Stomach (tissue), 8 donors: ENCODE measurements at regions not wholly inside any gene's neighbourhood (a gene's known extent, or its start where the extent isn't known, plus 50 kb on each side); places are given as distances from the start of the nearest gene placed in this dataset.

Source experiments
- DNase-seq, 2 donors: peaks; one replicate each; pipeline versions ENCODE4 v3.0.0 to v3.0.0-alpha.2; 2013 to 2019
- H3K27ac ChIP-seq, 5 donors: fragments of 200-600 bp in 4 of 5; sonication (generic) in 4 of 5; one replicate each; pipeline ENCODE4 v1.5.1; 2013 to 2019; ENCODE audit warnings: mild to moderate bottlenecking in 1 of 5, moderate library complexity in 1 of 5
- H3K27me3 ChIP-seq, 3 donors: fragments of 200-600 bp; sonication (generic); one replicate each; pipeline ENCODE4 v1.5.1; 2017 to 2019; ENCODE audit warnings: mixed run types in 1 of 3
- H3K36me3 ChIP-seq, 4 donors: fragments of 200-600 bp; sonication (generic); 1 replicate in 3 of 4; 2 replicates in 1 of 4; pipeline ENCODE4 v1.5.1; 2016 to 2019
- H3K4me1 ChIP-seq, 4 donors: fragments of 200-600 bp; sonication (generic); one replicate each; pipeline ENCODE4 v1.5.1; 2016 to 2019
- H3K4me3 ChIP-seq, 4 donors: fragments of 200-600 bp; sonication (generic) in 3 of 4; one replicate each; pipeline ENCODE4 v1.5.1; 2016 to 2019; ENCODE audit warnings: mild to moderate bottlenecking in 1 of 4
- H3K9me3 ChIP-seq, 4 donors: fragments of 200-600 bp; sonication (generic); one replicate each; pipeline ENCODE4 v1.5.1; 2016 to 2019
- EP300 ChIP-seq: sonication (generic); formaldehyde crosslinking; IDR thresholded peaks from one replicate; pipeline ENCODE4 v1.6.1; 2017; ENCODE audit warnings: antibody characterized with exemption
- POLR2A ChIP-seq, 4 donors: fragments of 450-650 bp; IDR thresholded peaks; one replicate each; pipeline ENCODE4 v1.6.1; 2016; ENCODE audit warnings: antibody characterized with exemption in 4 of 4, control low read depth in 2 of 4, mild to moderate bottlenecking in 1 of 4, moderate library complexity in 1 of 4
- POLR2AphosphoS5 ChIP-seq, 3 donors: sonication (generic); formaldehyde crosslinking; IDR thresholded peaks; one replicate each; pipeline ENCODE4 v1.6.1; 2016; ENCODE audit warnings: antibody characterized with exemption in 3 of 3
- WGBS, 5 donors: extraction: QIAGEN DNeasy Blood & Tissue Kit in 3 of 5; methylation state at CpG; one replicate each; pipeline versions ENCODE4 v1.1.5 to v1.1.7; 2013 to 2018; 5-methylcytosine and 5-hydroxymethylcytosine counted together
- intact Hi-C: fragments of 100-400 bp; cut with DNase I; formaldehyde crosslinking; loops from one replicate; pipeline ENCODE4 v1.15.1; 2023; ENCODE audit warnings: low total_unique reads
- TF ChIP-seq, protein P1 (sequence below), 7 experiments: fragments of 450-650 bp in 4 of 7; fragments of 200-600 bp in 3 of 7; sonication (generic) in 3 of 7; IDR thresholded peaks; one replicate each; pipeline ENCODE4 v1.5.1; 2016 to 2019; ENCODE audit warnings: antibody characterized with exemption in 7 of 7, control low read depth in 2 of 7, mild to moderate bottlenecking in 1 of 7
- donor health status: healthy with polysubstance abuse.
- donor health status: Bipolar disorder and iron deficiency.
- donor health status: healthy.

DNA sequence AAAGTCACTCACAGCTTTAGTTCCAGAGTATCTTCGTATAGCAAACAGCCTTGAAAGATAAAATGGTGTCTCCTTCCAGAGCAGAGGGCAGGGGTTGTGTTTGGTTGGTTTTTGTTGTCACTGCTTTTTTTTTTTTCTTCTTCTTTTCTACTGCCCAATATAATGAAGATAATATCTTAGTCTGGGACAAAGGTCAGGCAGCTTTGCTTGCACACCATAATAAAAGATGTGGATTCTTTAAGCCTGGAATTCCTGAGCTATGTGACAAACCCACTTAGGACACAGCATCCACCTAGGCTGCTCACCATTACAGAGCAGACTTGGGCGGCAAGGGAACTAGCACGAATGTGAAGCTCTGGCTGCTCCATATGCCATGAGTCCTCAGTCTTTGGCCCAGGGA lies 165.6 kb upstream of the MIR17HG start:
- Histone ChIP-seq H3K4me3 (no peak overlapping the region), H3K9me3 (no peaks in the 10 kb centered on the region), H3K27ac (no peak overlapping the region), H3K27me3 (peaks cover 0 to 10% (median 0%) of the 10 kb centered on the region in 3 donors), H3K36me3 (no peaks in the 10 kb centered on the region), H3K4me1 (no peaks in the 10 kb centered on the region)
- no peak for TF ChIP-seq EP300
- TF ChIP-seq, protein P1, sequence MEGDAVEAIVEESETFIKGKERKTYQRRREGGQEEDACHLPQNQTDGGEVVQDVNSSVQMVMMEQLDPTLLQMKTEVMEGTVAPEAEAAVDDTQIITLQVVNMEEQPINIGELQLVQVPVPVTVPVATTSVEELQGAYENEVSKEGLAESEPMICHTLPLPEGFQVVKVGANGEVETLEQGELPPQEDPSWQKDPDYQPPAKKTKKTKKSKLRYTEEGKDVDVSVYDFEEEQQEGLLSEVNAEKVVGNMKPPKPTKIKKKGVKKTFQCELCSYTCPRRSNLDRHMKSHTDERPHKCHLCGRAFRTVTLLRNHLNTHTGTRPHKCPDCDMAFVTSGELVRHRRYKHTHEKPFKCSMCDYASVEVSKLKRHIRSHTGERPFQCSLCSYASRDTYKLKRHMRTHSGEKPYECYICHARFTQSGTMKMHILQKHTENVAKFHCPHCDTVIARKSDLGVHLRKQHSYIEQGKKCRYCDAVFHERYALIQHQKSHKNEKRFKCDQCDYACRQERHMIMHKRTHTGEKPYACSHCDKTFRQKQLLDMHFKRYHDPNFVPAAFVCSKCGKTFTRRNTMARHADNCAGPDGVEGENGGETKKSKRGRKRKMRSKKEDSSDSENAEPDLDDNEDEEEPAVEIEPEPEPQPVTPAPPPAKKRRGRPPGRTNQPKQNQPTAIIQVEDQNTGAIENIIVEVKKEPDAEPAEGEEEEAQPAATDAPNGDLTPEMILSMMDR (IDR thresholded peaks at IDR 0.05) = no peak
- TF ChIP-seq POLR2AphosphoS5 (IDR thresholded peaks at IDR 0.05) = no peak
- TF ChIP-seq POLR2A (IDR thresholded peaks at IDR 0.05) = no peak
- DNase-seq = no peak
- WGBS, 5 donors = 60 to 78% (median 62%) methylated on average over 3 of the region's 3 CpGs
- intact Hi-C loops = no loop called here

- WGBS, 5 donors = 40 to 46% (median 43%) methylated on average over 6 of the region's 6 CpGs
- no peak overlapping the region for H3K4me3 ChIP-seq
- H3K9me3 ChIP-seq = no peaks in the 10 kb centered on the region
- H3K27me3 ChIP-seq = peaks cover 0 to 10% (median 0%) of the 10 kb centered on the region in 3 donors
- H3K36me3 ChIP-seq = no peaks in the 10 kb centered on the region
- H3K27ac ChIP-seq = no peak overlapping the region
- peak in 1 of 2 donors; percentile 17 for DNase-seq
- TF ChIP-seq, protein P1 (IDR thresholded peaks at IDR 0.05) = no peak
- no peak for TF ChIP-seq EP300
- TF ChIP-seq POLR2A (IDR thresholded peaks at IDR 0.05) = no peak
- no peak for TF ChIP-seq POLR2AphosphoS5 (IDR thresholded peaks at IDR 0.05)
- intact Hi-C loops = no loop called here
- H3K4me1 ChIP-seq = no peaks in the 10 kb centered on the region
These were observed 163.1 kb upstream of the MIR17HG start for GRCh38 chr13:91184244-91184926.

- Histone ChIP-seq H3K27ac (no peak overlapping the region), H3K36me3 (no peaks in the 10 kb centered on the region), H3K4me3 (no peak overlapping the region), H3K27me3 (peaks cover 0 to 10% (median 0%) of the 10 kb centered on the region in 3 donors), H3K9me3 (no peaks in the 10 kb centered on the region), H3K4me1 (no peaks in the 10 kb centered on the region)
- 17 to 22% (median 18%) methylated on average over 2 of the region's 2 CpGs for WGBS, 5 donors
- peak in 1 of 2 donors; percentile 61 for DNase-seq
- TF ChIP-seq POLR2A (IDR thresholded peaks at IDR 0.05) (no peak), POLR2AphosphoS5 (IDR thresholded peaks at IDR 0.05) (no peak), EP300 (no peak)
- TF ChIP-seq, protein P1 (IDR thresholded peaks at IDR 0.05) = peak in 1 of 7 experiments; percentile 9
- intact Hi-C loops = no loop called here
These were observed 162.1 kb upstream of the MIR17HG start for GRCh38 chr13:91185294-91185863.

GRCh38 chr13:91187522-91187921 lies 160.0 kb upstream of the MIR17HG start:
- intact Hi-C loops = no loop called here
- Histone ChIP-seq H3K27me3 (peaks cover 0 to 5% (median 0%) of the 10 kb centered on the region in 3 donors), H3K27ac (no peak overlapping the region), H3K4me3 (no peak overlapping the region), H3K4me1 (no peaks in the 10 kb centered on the region), H3K9me3 (no peaks in the 10 kb centered on the region), H3K36me3 (no peaks in the 10 kb centered on the region)
- no peak for DNase-seq
- TF ChIP-seq POLR2AphosphoS5 (IDR thresholded peaks at IDR 0.05) = no peak
- TF ChIP-seq, protein P1 (IDR thresholded peaks at IDR 0.05) = no peak
- TF ChIP-seq EP300 = no peak
- TF ChIP-seq POLR2A (IDR thresholded peaks at IDR 0.05) = no peak
